AG04449 (cell line): ENCODE measurements at regions not wholly inside any gene's neighbourhood (a gene's known extent, or its start where the extent isn't known, plus 50 kb on each side); places are given as distances from the start of the nearest gene placed in this dataset.

ENCODE experiments used
- CTCF ChIA-PET: fragments of 350-600 bp; formaldehyde crosslinking; extraction: SDS; loops from one replicate; lab custom pipeline; 2021; ENCODE audit warnings: antibody characterized with exemption; lab: Yijun Ruan, JAX
- POLR2A ChIA-PET: fragments of 400-600, 350-600 bp; formaldehyde crosslinking; extraction: SDS; loops from one replicate; lab custom pipeline; 2020; ENCODE audit warnings: antibody characterized with exemption, inconsistent platforms; lab: Yijun Ruan, JAX
- DNase-seq: peaks from one replicate; pipeline ENCODE4 v3.0.0-alpha.2; 2010; ENCODE audit warnings: low read depth, low spot score
- H3K4me3 ChIP-seq: 2 replicates; pipeline ENCODE4 v1.5.1; 2011; ENCODE audit warnings: low read depth, mild to moderate bottlenecking, control low read depth, low read length
- CTCF ChIP-seq: IDR thresholded peaks from one replicate; pipeline ENCODE4 v1.5.1; 2011; ENCODE audit warnings: mild to moderate bottlenecking, moderate library complexity, low read length, control low read depth, inconsistent platforms; ENCODE audit not compliant: insufficient read depth; ENCODE audit errors: missing control alignments

DNA sequence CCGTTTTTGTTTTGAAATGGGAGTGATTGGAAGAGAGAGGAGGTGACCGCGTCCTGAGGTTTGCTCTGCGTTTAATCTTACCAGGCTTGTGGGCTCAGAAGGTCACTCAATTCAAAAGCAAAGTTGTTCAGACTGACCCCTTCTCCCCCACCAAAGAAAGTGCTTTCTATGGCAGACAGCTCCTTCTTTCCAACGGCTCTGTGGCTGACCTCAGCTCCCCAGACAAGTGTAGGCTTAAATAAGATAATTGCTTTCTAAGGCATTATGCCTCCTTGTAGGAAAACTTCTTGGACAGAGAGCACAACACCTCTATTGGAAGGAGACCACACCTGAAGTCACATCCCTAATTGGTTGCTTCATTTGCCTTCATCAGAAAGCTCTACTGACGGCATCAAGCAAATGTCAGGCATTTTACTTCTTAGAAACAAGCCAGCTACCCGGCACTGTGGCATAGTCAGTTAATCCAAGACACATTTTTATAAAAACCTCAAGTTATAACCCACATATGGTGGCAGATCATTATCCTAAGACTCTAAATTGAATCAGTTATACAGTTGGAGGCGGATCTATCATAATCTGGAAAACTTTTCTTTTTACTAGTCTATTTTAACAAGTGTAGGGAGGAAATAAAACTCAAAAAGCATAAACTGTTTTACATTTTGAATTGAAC, 94.9 kb downstream of the TMEM174 start:
- TF ChIP-seq CTCF: no peak
- ChIA-PET POLR2A (interaction anchor here (0.9 to 2.4 kb wide), 3 partner anchors 177 to 183 kb away, joined by 3 to 7 read pairs (median 3); partner anchors contain the start of gene FOXD1), CTCF (interaction anchor here (0.9 to 2.7 kb wide), 8 partner anchors 18 to 187 kb away, joined by 3 to 16 read pairs (median 4); partner anchors contain the start of gene FOXD1)
- H3K4me3 ChIP-seq: peak overlapping the region; percentile 7
- no peak for DNase-seq

DNA sequence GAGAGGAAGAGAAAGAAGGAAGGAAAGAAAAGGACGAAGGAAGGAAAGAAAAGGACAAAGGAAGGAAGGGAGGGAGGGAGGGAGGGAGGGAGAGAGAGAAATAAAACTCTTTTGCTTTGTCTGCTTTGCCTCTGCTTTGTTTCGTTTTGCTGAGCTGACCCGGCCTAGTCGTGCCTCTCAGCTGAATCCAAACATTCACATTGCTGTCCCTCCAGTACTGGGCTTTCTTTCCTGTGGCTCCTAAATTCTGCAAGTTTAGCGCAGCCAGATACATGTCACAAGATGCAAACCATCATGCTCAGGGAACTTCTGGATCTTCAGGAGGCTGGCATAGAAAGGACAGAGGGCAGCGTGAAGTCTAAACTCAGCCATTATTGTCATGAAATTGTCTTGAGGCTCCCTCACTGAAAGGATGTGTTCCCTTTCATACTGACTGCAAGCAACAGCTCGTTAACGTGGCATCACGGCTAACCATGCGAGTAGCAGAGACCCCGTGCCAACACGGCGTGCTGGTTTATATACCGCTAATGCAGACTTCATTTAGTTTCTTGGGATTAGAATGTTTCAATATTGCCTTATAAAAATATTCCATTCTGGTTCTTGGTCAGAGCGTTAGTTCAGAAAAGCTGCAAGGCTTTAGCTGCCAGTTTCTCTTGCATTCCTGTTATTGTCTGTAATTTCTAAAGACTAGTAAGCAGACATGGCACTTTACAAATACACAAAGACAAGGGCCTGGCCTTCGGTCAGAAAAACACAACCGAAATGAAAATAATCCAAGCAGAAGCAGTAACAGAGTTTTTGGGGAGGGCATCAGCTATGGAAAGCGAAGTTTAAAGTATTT, 94.2 kb downstream of the TMEM174 start:
- peak overlapping the region; percentile 9 for H3K4me3 ChIP-seq
- no peak for DNase-seq
- no peak for TF ChIP-seq CTCF
- CTCF ChIA-PET: interaction anchor here (0.9 to 2.7 kb wide), 10 partner anchors 17 to 187 kb away, joined by 3 to 16 read pairs (median 3); partner anchors contain the start of gene FOXD1
- POLR2A ChIA-PET: interaction anchor here (0.9 to 2.4 kb wide), 3 partner anchors 178 to 184 kb away, joined by 3 to 7 read pairs (median 3); partner anchors contain the start of gene FOXD1

DNA sequence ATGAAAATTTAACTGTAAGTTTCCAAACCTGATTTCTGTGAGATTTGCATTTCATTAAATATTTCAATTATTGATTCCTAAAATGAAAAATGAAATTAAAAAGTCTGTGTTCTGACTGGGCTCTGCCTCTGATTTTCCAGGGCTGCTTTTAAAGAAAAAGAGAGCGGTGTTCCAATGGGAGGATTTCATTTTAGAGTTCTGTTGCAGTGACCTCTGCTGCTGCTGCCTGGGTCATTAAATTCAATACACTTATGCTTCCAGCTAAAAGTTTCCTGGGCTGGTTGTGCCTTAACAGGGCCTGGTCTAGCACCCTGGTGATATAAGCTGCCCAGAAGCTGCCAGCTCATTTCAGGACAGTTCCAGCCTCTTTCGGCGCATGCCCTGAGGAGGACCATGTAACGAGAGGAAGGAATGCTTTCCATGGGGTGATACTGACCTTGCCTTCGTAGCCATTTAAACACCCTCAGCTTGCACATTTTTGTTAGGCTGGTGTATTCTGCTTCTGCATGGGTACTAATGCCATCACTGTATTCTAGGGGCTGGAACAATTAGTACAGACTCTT, 93.3 kb downstream of the TMEM174 start:
- H3K4me3 ChIP-seq: no peak overlapping the region
- DNase-seq: no peak
- no peak for TF ChIP-seq CTCF
- POLR2A ChIA-PET: interaction anchor here (0.6 to 2.4 kb wide), 2 partner anchors 176 to 182 kb away, joined by 3 to 7 read pairs; partner anchors contain the start of gene FOXD1
- CTCF ChIA-PET: interaction anchor here (0.9 to 2.7 kb wide), 7 partner anchors 27 to 198 kb away, joined by 3 to 16 read pairs (median 3); partner anchors contain the start of gene FOXD1

- no peak overlapping the region for H3K4me3 ChIP-seq
- no peak for TF ChIP-seq CTCF
- ChIA-PET CTCF (interaction anchor here (0.7 to 2.7 kb wide), 8 partner anchors 28 to 198 kb away, joined by 3 to 16 read pairs (median 4); partner anchors contain the start of gene FOXD1), POLR2A (interaction anchor here (0.6 to 2.4 kb wide), 2 partner anchors 176 to 183 kb away, joined by 3 to 7 read pairs; partner anchors contain the start of gene FOXD1)
- no peak for DNase-seq
Observed at GRCh38 chr5:73265641-73266040, 92.6 kb downstream of the TMEM174 start.

DNA sequence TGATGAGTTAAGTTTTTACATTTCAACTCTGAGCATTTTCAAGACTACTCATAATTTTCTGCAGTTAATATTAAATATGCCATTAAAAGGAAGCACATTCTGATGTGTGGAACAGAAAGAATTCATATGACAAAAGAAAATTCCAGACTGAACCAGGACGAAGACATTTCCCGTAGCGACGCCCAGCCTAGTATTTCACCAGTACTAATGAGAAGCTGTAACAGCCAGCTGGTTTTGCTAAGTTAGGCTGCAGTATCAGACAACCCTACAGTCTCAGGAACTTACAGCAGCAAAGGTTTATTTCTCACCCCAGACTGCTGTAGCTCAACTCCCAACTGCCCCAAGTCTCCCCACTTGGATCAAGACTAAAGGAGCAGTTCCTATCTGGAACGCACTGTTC, 91.6 kb downstream of the TMEM174 start:
- H3K4me3 ChIP-seq: no peak overlapping the region
- POLR2A ChIA-PET: no interaction called here
- DNase-seq: no peak
- CTCF ChIA-PET: interaction anchor here (0.7 to 2.1 kb wide), 6 partner anchors 13 to 190 kb away, joined by 3 to 4 read pairs (median 3); no protein-coding TSS in a partner anchor
- TF ChIP-seq CTCF: no peak
